IMR-90 (cell line): ENCODE measurements at regions not wholly inside any gene's neighbourhood (a gene's known extent, or its start where the extent isn't known, plus 50 kb on each side); places are given as distances from the start of the nearest gene placed in this dataset.
A peak's percentile ranks its signal among the peaks of the same experiment; 100 is the strongest.

ENCODE experiments used
- ATAC-seq: fragments of 200-7000 bp; cut with Tn5 transposase; 2 replicates; pipeline ENCODE4 v1.9.1; 2020; ENCODE audit warnings: low read depth, mild to moderate bottlenecking, moderate library complexity
- BruUV-seq: library from RNA; stranded (reverse); fragments of 400-500 nt; replicated peaks from 2 replicates; lab custom pipeline; 2021; lab: Mats Ljungman, UMichigan
- CTCF ChIA-PET: fragments of 300-600 bp; formaldehyde crosslinking; extraction: SDS; loops from one replicate; lab custom pipeline; 2021; ENCODE audit warnings: antibody characterized with exemption; lab: Yijun Ruan, JAX
- POLR2A ChIA-PET: fragments of 300-600 bp; sonication (Branson Sonifier 250); formaldehyde crosslinking; loops from one replicate; lab custom pipeline; 2022; ENCODE audit warnings: antibody characterized with exemption; ENCODE audit not compliant: unreplicated experiment; lab: Charles Lee
- DNase-seq: peaks from one replicate; pipeline ENCODE4 v3.0.0; 2013
- H2AFZ ChIP-seq: replicated peaks from 2 replicates; pipeline ENCODE3; 2013; ENCODE audit warnings: low read length, mild to moderate bottlenecking; ENCODE audit not compliant: poor library complexity
- H2AK5ac ChIP-seq: 2 replicates; pipeline ENCODE4 v1.6.1; 2013; ENCODE audit warnings: low read depth, low read length, inconsistent platforms
- H2AK9ac ChIP-seq: replicated peaks from 2 replicates; pipeline ENCODE3; 2013; ENCODE audit warnings: mild to moderate bottlenecking, low read depth, low read length, moderate library complexity; ENCODE audit not compliant: poor library complexity
- H2BK120ac ChIP-seq: 2 replicates; pipeline ENCODE4 v1.6.1; 2013; ENCODE audit warnings: low read depth, low read length, inconsistent platforms
- H2BK15ac ChIP-seq: 3 replicates; pipeline ENCODE4 v1.6.1; 2013; ENCODE audit warnings: low read depth, low read length, inconsistent platforms
- H2BK20ac ChIP-seq: 2 replicates; pipeline ENCODE4 v1.6.1; 2013; ENCODE audit warnings: low read depth, mild to moderate bottlenecking, inconsistent platforms, low read length, moderate library complexity
- H2BK5ac ChIP-seq: 2 replicates; pipeline ENCODE4 v1.6.1; 2013; ENCODE audit warnings: mild to moderate bottlenecking, low read depth, low read length, inconsistent platforms; ENCODE audit not compliant: poor library complexity, severe bottlenecking
- H3K14ac ChIP-seq: replicated peaks from 2 replicates; pipeline ENCODE4 v1.6.1; 2013; ENCODE audit warnings: low read depth, low read length, inconsistent platforms
- H3K18ac ChIP-seq: 2 replicates; pipeline ENCODE4 v1.6.1; 2013; ENCODE audit warnings: low read depth, low read length, control low read depth
- H3K23ac ChIP-seq: 2 replicates; pipeline ENCODE4 v1.6.1; 2013; ENCODE audit warnings: low read depth, low read length, inconsistent platforms
- H3K27ac ChIP-seq: 2 replicates; pipeline ENCODE4 v1.5.1; 2013; ENCODE audit warnings: mild to moderate bottlenecking, control low read depth, low read length; ENCODE audit not compliant: insufficient read depth
- H3K27me3 ChIP-seq: 2 replicates; pipeline ENCODE4 v1.6.1; 2013; ENCODE audit warnings: low read length; ENCODE audit not compliant: control insufficient read depth, insufficient read depth
- H3K36me3 ChIP-seq: 2 replicates; pipeline ENCODE4 v1.6.1; 2013; ENCODE audit warnings: low read length, mixed read lengths; ENCODE audit not compliant: control insufficient read depth, insufficient read depth
- H3K4ac ChIP-seq: 2 replicates; pipeline ENCODE4 v1.6.1; 2013; ENCODE audit warnings: low read depth, low read length, inconsistent platforms
- H3K4me1 ChIP-seq: 2 replicates; pipeline ENCODE4 v1.6.1; 2013; ENCODE audit warnings: low read length, mixed read lengths; ENCODE audit not compliant: control insufficient read depth, insufficient read depth
- H3K4me2 ChIP-seq: 2 replicates; pipeline ENCODE4 v1.6.1; 2013; ENCODE audit warnings: low read depth, mild to moderate bottlenecking, control low read depth, low read length, moderate library complexity
- H3K4me3 ChIP-seq: 2 replicates; pipeline ENCODE4 v1.5.1; 2013; ENCODE audit warnings: low read depth, mild to moderate bottlenecking, control low read depth, low read length, moderate library complexity; ENCODE audit not compliant: insufficient read depth
- H3K56ac ChIP-seq: 2 replicates; pipeline ENCODE4 v1.6.1; 2013; ENCODE audit warnings: low read length, inconsistent platforms; ENCODE audit not compliant: insufficient read depth; ENCODE audit errors: extremely low read depth
- H3K79me1 ChIP-seq, 2 experiments: 2 replicates each; pipeline ENCODE4 v1.6.1; 2013; ENCODE audit warnings: low read length in 2 of 2, inconsistent platforms in 1 of 2, low read depth in 1 of 2
- H3K9ac ChIP-seq: 2 replicates; pipeline ENCODE4 v1.6.1; 2013; ENCODE audit warnings: low read depth, low read length, control low read depth
- H3K9me1 ChIP-seq: 2 replicates; pipeline ENCODE4 v1.6.1; 2013; ENCODE audit warnings: low read length, inconsistent platforms; ENCODE audit not compliant: insufficient read depth
- H3K9me3 ChIP-seq: 2 replicates; pipeline ENCODE4 v1.6.1; 2013; ENCODE audit warnings: low read length; ENCODE audit not compliant: control insufficient read depth, insufficient read depth
- H4K20me1 ChIP-seq: 2 replicates; pipeline ENCODE4 v1.6.1; 2013; ENCODE audit warnings: low read length, inconsistent platforms; ENCODE audit not compliant: insufficient read depth
- H4K5ac ChIP-seq: 2 replicates; pipeline ENCODE4 v1.6.1; 2013; ENCODE audit warnings: mild to moderate bottlenecking, low read depth, low read length, control low read depth
- H4K8ac ChIP-seq, 2 experiments: 2 replicates each; pipeline ENCODE4 v1.6.1; 2013; ENCODE audit warnings: low read depth in 2 of 2, low read length in 2 of 2, control low read depth in 1 of 2, inconsistent platforms in 1 of 2
- H4K91ac ChIP-seq: 2 replicates; pipeline ENCODE4 v1.6.1; 2013; ENCODE audit warnings: low read depth, low read length, inconsistent platforms; ENCODE audit not compliant: insufficient read depth
- BHLHE40 ChIP-seq: fragments of 150-350 bp; IDR thresholded peaks from 2 replicates; pipeline ENCODE4 v1.6.1; 2016; ENCODE audit warnings: mild to moderate bottlenecking, low read depth, low read length
- CEBPB ChIP-seq: IDR thresholded peaks from 2 replicates; pipeline ENCODE4 v1.6.1; 2012; ENCODE audit warnings: low read depth, low read length, improper control_type of control experiment
- CTCF ChIP-seq: conservative IDR thresholded peaks from 2 replicates; pipeline ENCODE4 v1.5.1; 2012; ENCODE audit warnings: mild to moderate bottlenecking, low read depth, low read length, improper control_type of control experiment
- MAFK ChIP-seq: IDR thresholded peaks from 2 replicates; pipeline ENCODE4 v1.6.1; 2012; ENCODE audit warnings: low read depth, low read length, improper control_type of control experiment
- MAZ ChIP-seq: IDR thresholded peaks from 2 replicates; pipeline ENCODE4 v1.6.1; 2012; ENCODE audit warnings: low read depth, mild to moderate bottlenecking, low read length, improper control_type of control experiment, moderate library complexity, borderline replicate concordance
- MXI1 ChIP-seq: IDR thresholded peaks from 2 replicates; pipeline ENCODE4 v1.6.1; 2012; ENCODE audit warnings: low read depth, mild to moderate bottlenecking, low read length, moderate library complexity, borderline replicate concordance
- POLR2A ChIP-seq: IDR thresholded peaks from 2 replicates; pipeline ENCODE4 v1.6.1; 2012; ENCODE audit warnings: mild to moderate bottlenecking, low read depth, low read length
- RAD21 ChIP-seq: IDR thresholded peaks from 2 replicates; pipeline ENCODE4 v1.6.1; 2012; ENCODE audit warnings: low read length, improper control_type of control experiment
- RFX5 ChIP-seq: IDR thresholded peaks from 2 replicates; pipeline ENCODE4 v1.8.0; 2012; ENCODE audit warnings: low read depth, mild to moderate bottlenecking, low read length, moderate library complexity
- SMC3 ChIP-seq: fragments of 150-350 bp; IDR thresholded peaks from 2 replicates; pipeline ENCODE4 v1.6.1; 2016; ENCODE audit warnings: low read depth, mild to moderate bottlenecking, antibody characterized with exemption, low read length, moderate library complexity
- USF2 ChIP-seq: fragments of 150-350 bp; IDR thresholded peaks from 2 replicates; pipeline ENCODE4 v1.6.1; 2017; ENCODE audit warnings: mild to moderate bottlenecking, antibody characterized with exemption, low read length, low read depth
- WGBS, 2 experiments: methylation state at CpG; one replicate each; pipeline versions ENCODE4 v1.1.5 to v1.1.7; 2013; ENCODE audit warnings: missing lambda C conversion rate in 2 of 2; ENCODE audit not compliant: insufficient read length in 1 of 2; ENCODE audit errors: extremely low coverage in 2 of 2; 5-methylcytosine and 5-hydroxymethylcytosine counted together
- dilution Hi-C: fragments of 300-500 bp; cut with HindIII; formaldehyde crosslinking; loops from one replicate; pipeline ENCODE4 v1.14.3; 2018; ENCODE audit warnings: low sequenced_read_pairs; ENCODE audit not compliant: unreplicated experiment
- in situ Hi-C: fragments of 300-500 bp; cut with MboI; formaldehyde crosslinking; loops from 3 replicates; pipeline ENCODE4 v1.14.3; 2019; ENCODE audit warnings: low sequenced_read_pairs, inconsistent platforms, mixed read lengths
- intact Hi-C: fragments of 100-400 bp; cut with micrococcal nuclease; formaldehyde crosslinking; loops from 2 replicates; pipeline ENCODE4 v1.10.0; 2022
- TF ChIP-seq, protein P1 (sequence below): fragments of 150-350 bp; IDR thresholded peaks from 2 replicates; pipeline ENCODE4 v1.6.1; 2016; ENCODE audit warnings: low read depth, mild to moderate bottlenecking, low read length, moderate library complexity, borderline replicate concordance

DNA sequence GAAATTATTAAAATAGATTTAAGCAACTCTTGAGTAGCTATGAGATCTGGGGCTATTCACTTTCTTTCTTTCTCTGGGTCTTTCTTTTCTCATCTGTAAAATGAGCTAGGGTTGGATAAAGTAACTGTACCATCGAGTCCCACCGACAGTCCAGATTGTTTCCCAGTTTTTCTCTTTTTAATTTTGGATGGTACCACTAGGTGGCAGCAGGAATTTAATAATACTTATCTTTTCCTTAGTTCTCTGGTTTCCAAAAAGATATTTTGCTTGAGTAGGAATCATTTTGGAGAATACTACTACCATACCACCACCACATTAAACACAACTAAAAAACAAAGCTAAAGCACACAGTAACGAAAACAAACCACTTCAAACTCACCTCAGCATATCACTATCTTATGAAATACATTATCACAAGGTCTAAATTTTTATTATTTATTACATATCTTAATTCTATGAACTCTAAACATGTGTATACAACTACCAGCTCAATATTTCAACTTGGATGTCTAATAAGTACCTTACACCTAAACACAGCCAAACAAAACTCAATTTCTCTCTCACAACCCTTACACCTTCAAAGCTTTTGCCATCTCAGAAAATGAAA lies 584.0 kb downstream of the KCNA4 start:
- dilution Hi-C loops (no loop called here), intact Hi-C loops (loop anchor here (1.0 to 5.0 kb wide), 2 partner anchors 710 to 1484 kb away; no protein-coding TSS in a partner anchor), in situ Hi-C loops (loop anchor here (25.0 kb wide), 1 partner anchor 704 kb away; no protein-coding TSS in a partner anchor)
- Histone ChIP-seq H3K4me2 (no peak overlapping the region), H4K91ac (no peak overlapping the region), H2AK5ac (no peak overlapping the region), H3K9ac (no peak overlapping the region), H3K18ac (no peak overlapping the region), H2AK9ac (no peak overlapping the region), H3K4me3 (no peak overlapping the region), H3K36me3 (no peaks in the 10 kb centered on the region), H4K20me1 (no peaks in the 10 kb centered on the region), H3K9me3 (no peaks in the 10 kb centered on the region), H3K79me1 (no peaks in the 10 kb centered on the region), H3K23ac (no peak overlapping the region), H2AFZ (no peak overlapping the region), H3K9me1 (no peaks in the 10 kb centered on the region), H3K27ac (no peak overlapping the region), H3K14ac (no peak overlapping the region), H3K4me1 (no peaks in the 10 kb centered on the region), H4K8ac (no peak overlapping the region), H3K4ac (no peak overlapping the region), H3K56ac (no peak overlapping the region), H4K5ac (no peak overlapping the region), H2BK5ac (no peak overlapping the region), H3K27me3 (no peaks in the 10 kb centered on the region), H2BK120ac (no peak overlapping the region), H2BK20ac (no peak overlapping the region), H2BK15ac (no peak overlapping the region)
- CTCF ChIA-PET = interaction anchor here (0.7 to 2.7 kb wide), 8 partner anchors 10 to 764 kb away, joined by 3 to 12 read pairs (median 4); no protein-coding TSS in a partner anchor
- POLR2A ChIA-PET = no interaction called here
- no TSS peak for BruUV-seq
- TF ChIP-seq MAFK (no peak), POLR2A (no peak), CTCF (peak; percentile 56), USF2 (no peak), RFX5 (no peak), CEBPB (no peak), RAD21 (peak; percentile 40), SMC3 (peak; percentile 38; the same call in 1 of the 2 replicates), BHLHE40 (no peak), MXI1 (no peak), MAZ (no peak)
- TF ChIP-seq, protein P1, sequence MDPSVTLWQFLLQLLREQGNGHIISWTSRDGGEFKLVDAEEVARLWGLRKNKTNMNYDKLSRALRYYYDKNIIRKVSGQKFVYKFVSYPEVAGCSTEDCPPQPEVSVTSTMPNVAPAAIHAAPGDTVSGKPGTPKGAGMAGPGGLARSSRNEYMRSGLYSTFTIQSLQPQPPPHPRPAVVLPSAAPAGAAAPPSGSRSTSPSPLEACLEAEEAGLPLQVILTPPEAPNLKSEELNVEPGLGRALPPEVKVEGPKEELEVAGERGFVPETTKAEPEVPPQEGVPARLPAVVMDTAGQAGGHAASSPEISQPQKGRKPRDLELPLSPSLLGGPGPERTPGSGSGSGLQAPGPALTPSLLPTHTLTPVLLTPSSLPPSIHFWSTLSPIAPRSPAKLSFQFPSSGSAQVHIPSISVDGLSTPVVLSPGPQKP = no peak
- ATAC-seq (peak; percentile 67), DNase-seq (peak; percentile 6)
- WGBS, 2 experiments = no CpG with 5 or more reads among the region's 3 CpGs
